HG03280 (cell line): ENCODE measurements at regions not wholly inside any gene's neighbourhood (a gene's known extent, or its start where the extent isn't known, plus 50 kb on each side); places are given as distances from the start of the nearest gene placed in this dataset.
A peak's percentile ranks its signal among the peaks of the same experiment; 100 is the strongest.

Experiments
- ATAC-seq: cut with Tn5 transposase; IDR thresholded peaks from one replicate; pipeline ENCODE4 v1.9.1; 2021; ENCODE audit warnings: mild to moderate bottlenecking, moderate library complexity; ENCODE audit not compliant: unreplicated experiment

DNA sequence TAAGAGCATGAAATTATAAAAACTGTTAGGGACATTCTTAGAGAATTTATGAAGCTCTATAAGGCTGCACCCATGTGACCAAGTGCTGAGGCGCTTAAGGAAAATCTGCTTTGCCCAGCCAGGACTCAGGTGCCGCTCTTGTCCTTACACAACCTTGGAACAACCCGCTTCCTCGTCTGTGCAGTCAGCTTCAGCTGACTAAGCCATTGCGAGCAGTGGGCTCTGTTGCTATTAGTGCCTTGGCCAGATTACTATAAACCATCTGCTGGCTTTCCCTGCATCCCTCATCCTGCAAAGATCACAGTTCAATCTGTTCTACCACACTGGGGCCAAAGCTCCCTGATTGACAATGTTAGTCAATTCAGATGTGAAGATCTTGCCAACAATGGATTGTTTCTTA lies 89.1 kb upstream of the E2F3 start:
- ATAC-seq = no peak

DNA sequence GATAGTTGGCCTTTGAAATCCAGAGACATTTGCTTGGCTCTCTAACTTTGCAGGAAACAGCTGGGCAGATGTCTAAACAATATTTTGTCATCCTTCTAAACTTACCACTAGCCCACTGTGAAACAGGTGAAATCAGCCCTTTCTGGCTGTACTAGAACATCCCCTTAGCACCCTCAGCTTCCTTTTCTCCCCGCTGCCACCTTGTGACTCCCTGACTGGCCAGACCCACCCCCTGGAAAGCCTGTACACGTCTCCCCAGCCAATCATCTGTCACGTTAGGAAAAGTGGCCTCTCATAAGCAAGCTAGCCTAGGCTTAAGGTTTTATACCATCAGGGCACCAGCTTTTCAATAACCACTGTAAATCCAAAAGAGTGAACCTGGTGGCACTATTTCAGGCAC lies 88.6 kb upstream of the E2F3 start:
- ATAC-seq = no peak

GRCh38 chr6:20313960-20314530 lies 87.6 kb upstream of the E2F3 start:
- no peak for ATAC-seq

- no peak for ATAC-seq
These were observed 86.5 kb upstream of the E2F3 start for GRCh38 chr6:20314866-20315845.

- no peak for ATAC-seq
These were observed 84.2 kb upstream of the E2F3 start for GRCh38 chr6:20317430-20317829.

DNA sequence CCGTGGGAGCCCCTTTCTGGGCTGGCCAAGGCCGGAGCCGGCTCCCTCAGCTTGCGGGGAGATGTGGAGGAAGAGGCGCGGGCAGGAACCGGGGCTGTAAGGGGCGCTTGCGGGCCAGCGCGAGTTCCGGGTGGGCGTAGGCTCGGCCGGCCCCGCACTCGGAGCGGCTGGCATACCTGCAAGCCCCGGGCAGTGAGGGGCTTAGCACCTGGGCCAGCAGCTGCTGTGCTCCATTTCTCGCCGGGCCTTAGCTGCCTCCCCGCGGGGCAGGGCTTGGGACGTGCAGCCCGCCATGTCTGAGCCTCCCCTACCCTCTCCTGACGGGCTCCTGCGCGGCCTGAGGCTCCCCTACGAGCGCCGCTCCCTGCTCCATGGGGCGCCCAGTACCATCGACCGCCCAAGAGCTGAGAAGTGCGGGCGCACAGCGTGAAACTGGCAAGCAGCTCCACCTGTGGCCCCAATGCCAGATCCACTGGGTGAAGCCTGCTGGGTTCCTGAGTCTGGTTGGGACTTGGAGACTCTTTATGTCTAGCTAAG lies 82.8 kb upstream of the E2F3 start:
- ATAC-seq = no peak

DNA sequence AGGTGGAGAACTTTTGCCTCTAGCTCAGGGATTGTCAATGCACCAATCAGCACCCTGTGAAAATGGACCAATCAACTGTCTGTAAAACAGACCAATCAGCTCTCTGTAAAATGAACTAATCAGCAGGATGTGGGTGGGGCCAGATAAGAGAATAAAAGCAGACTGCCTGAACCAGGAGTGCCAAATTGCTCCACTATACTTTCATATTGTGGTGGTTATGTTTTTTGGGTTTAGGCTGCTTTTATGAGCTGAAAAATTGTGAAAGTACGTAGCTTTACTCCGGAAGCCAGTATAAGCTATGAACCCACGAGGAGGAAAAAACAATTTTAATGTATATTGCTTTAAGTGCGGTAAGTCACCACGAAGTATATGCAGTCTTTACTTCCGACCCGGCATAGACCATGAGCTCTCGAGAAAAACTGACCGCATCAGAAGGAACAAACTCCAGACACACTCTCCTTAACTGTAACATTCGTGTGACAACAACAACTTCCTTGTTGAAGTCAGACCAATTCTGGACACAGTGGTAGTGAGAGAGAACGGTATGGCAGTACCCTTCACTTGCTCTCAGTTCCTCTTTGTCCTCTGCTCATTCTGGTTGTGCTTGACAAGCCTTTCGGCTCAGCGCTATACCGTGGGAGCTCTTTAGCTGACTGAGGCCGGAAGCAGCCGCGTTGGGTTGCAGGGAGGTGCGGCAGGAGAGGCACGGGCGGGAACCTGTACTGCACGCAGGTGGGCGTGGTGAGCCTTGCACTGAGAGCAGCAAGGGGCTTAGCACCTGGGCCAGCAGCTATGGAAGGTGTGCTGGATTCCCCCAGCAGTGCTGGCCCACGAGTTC lies 81.9 kb upstream of the E2F3 start:
- ATAC-seq = peak; percentile 99

GRCh38 chr6:20325641-20326421 lies 75.8 kb upstream of the E2F3 start:
- ATAC-seq = no peak

DNA sequence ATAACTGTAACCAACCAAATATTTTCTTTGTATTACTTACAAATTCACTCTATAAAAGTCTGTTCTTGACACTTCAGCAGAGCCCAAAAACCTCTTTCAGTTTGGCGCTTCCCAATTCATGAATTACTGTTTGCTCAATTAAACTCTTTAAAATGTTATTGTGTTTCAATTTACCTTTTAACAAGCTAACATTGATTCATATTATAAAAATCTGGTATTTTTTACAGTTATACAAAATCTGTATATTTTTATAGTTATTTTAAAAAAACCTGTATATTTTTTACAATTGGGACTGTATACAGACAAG lies 75.3 kb upstream of the E2F3 start:
- no peak for ATAC-seq

GRCh38 chr6:20327141-20327540 lies 74.5 kb upstream of the E2F3 start:
- ATAC-seq = no peak

DNA sequence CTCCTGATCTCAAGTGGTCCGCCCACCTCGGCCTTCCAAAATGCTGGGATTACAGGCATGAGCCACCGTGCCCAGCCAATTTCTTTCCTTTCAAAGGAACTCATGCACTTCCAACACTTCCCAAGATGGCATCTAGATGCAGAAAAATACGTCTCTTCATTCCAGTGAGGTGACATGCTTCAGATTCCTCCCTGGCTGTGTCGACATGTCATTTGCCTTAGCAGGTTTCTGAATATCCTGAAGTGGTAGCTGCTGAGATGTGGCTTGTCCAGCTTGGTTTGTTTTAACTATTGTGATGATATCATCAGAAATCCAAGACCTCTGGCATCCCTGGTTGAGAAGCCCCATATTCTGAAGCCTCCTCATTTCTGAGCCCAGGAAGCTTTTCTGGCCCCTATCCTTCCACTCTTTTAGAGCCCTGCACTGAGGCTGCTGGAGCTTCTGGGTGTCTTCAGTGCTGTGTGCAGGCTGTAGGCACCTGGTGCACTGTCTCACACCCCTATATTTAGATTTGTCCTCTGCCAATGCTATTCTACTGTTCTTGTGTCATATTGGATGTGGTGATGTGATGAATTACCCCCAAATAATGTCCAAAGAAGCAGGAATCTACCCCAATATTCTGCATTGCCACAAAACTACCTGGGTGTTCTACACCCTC lies 73.3 kb upstream of the E2F3 start:
- no peak for ATAC-seq

DNA sequence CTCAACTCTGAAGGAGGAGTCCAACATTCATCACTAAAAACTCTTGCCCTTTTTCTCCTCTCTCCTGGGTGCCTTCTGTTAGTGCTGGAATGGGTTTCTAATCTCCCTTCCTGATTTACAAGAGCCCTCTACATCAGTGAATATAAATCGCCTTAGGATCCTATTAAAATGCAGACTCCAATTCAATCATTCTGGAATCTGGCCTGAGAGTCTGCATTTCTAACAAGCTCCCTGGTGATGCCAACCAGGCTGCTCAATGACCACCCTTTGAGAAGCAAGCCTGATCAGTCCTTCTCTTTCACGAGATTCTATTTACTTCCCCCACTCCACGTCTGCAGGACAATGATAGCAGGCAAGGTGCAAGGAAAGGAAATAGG lies 72.8 kb upstream of the E2F3 start:
- ATAC-seq = no peak

DNA sequence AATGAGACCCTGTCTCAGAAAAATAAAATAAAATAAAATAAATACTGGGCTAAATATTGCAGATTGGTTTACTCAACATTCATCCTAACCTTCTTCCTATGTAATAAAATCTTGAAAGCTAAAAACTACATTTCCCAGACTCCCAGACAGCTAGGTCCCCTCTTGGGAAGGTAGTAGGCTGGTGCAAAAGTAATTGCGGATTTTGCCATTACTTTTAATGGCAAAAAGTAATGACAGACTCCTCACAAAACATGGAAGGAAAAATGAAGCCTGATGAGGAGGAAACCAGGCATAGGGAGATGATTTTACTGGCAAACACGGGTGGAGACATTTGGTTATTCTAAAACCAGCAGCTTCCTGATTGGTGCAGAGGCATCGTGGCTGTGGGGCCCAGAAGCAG lies 70.6 kb upstream of the E2F3 start:
- ATAC-seq = no peak

DNA sequence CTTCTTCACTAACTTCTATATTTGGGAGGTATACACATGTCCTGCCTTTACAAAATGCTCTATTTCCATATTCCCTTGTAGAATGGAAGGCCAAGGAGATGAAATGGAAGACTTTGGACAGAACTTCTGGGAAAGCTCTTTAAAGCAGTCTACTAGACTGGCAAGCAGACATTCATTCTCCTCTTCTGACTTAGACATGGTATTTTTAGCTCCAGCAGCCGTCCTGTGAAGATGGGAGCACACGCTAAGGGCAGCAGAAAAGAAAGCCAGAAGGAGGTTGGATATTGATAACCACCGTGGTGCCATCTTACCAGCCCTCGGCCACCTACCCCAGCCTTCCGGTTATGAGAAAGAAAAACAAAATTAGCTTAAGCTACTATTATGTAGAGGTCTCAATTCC lies 70.1 kb upstream of the E2F3 start:
- no peak for ATAC-seq

DNA sequence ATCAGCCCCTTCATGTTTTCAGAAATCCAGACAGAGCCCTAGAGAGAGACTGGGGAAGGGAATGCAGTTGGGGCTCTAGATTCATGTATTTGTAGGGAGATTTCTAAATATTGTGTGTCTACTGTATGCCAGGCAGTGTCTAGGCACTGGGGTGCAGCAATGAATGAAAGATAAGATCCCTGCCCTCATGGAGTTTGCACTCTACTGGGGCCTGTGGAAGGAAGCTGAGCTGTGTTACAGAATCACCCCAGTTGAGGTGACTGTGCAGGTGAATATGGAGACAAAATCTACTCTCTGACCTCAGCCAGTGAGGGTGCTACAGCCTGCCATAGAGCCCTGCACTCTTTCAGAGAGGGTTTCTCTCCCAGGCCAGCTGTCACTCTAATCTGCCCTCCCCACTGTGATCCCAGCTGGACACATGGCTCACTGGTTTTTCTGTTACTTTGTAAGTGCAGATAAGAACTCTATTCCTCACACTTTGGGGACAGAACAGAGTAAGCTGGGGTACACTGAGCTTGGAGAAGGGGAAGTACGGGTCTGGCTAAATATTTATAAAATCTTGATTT lies 69.2 kb upstream of the E2F3 start:
- no peak for ATAC-seq

GRCh38 chr6:20333721-20334269 lies 67.9 kb upstream of the E2F3 start:
- ATAC-seq = no peak

GRCh38 chr6:20334334-20334733 lies 67.3 kb upstream of the E2F3 start:
- ATAC-seq = no peak

GRCh38 chr6:20334962-20335361 lies 66.7 kb upstream of the E2F3 start:
- ATAC-seq = no peak

GRCh38 chr6:20335872-20336271 lies 65.8 kb upstream of the E2F3 start:
- ATAC-seq = no peak

DNA sequence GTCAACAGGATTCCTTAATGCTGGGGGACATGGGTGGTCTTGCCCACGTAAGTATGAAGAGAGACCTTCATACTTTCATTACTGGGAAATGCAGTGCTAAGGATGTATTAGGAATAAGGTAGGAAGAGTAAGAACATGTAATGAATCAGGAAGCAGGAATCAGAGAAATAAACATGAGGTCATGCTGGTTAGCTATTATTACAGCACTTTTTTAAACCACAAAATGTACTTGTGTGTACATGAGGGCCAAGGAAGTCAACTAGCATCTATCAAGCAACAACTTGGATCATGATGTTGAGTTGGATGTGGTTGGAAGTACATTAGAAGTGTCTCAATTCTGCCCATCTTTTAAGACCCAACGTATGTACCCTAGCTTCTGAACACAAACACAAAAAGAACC lies 63.5 kb upstream of the E2F3 start:
- ATAC-seq = no peak
